ENCODE measurements at regions not wholly inside any gene's neighbourhood (a gene's known extent, or its start where the extent isn't known, plus 50 kb on each side); places are given as distances from the start of the nearest gene placed in this dataset.

GRCh38 chr5:106660681-106661080 lies 1010.1 kb downstream of the EFNA5 start:
- no peak for TF ChIP-seq CTCF (conservative IDR thresholded peaks at IDR 0.05)
- TF ChIP-seq ZFX (IDR thresholded peaks at IDR 0.05), result no peak
